Activated CD8-positive, alpha-beta memory T cell treated with anti-CD3 and anti-CD28 coated beads, Interleukin-2, amount 50 U/mL, for 24 hours (primary cell): ENCODE measurements at regions not wholly inside any gene's neighbourhood (a gene's known extent, or its start where the extent isn't known, plus 50 kb on each side); places are given as distances from the start of the nearest gene placed in this dataset.

ENCODE experiments used
- DNase-seq: peaks from one replicate; pipeline ENCODE4 v3.0.0-alpha.2; 2020; ENCODE audit errors: extremely low read depth

- DNase-seq, result no peak
Observed at GRCh38 chr20:50242548-50242862, 51.9 kb downstream of the CEBPB start.

- DNase-seq, result no peak
Observed at GRCh38 chr20:50242863-50243609, 52.4 kb downstream of the CEBPB start.

GRCh38 chr20:50243610-50244351, 53.2 kb downstream of the CEBPB start:
- no peak for DNase-seq

GRCh38 chr20:50244352-50245149, 53.9 kb downstream of the CEBPB start:
- no peak for DNase-seq

- no peak for DNase-seq
Observed at GRCh38 chr20:50245498-50246366, 55.1 kb downstream of the CEBPB start.

- no peak for DNase-seq
Observed at GRCh38 chr20:50246367-50247195, 56.0 kb downstream of the CEBPB start.

- DNase-seq, result no peak
Observed at GRCh38 chr20:50247196-50248094, 56.8 kb downstream of the CEBPB start.

GRCh38 chr20:50248104-50248641, 57.5 kb downstream of the CEBPB start:
- DNase-seq, result no peak

- no peak for DNase-seq
Observed at GRCh38 chr20:50249447-50250388, 59.1 kb downstream of the CEBPB start.

GRCh38 chr20:50250679-50251382, 60.2 kb downstream of the CEBPB start:
- DNase-seq, result no peak

GRCh38 chr20:50251383-50251748, 60.7 kb downstream of the CEBPB start:
- DNase-seq, result no peak

GRCh38 chr20:50251992-50252511, 61.4 kb downstream of the CEBPB start:
- no peak for DNase-seq

GRCh38 chr20:50252701-50253100, 62.1 kb downstream of the CEBPB start:
- no peak for DNase-seq

- no peak for DNase-seq
Observed at GRCh38 chr20:50253101-50253500, 62.5 kb downstream of the CEBPB start.

- DNase-seq, result no peak
Observed at GRCh38 chr20:50254466-50255079, 63.9 kb downstream of the CEBPB start.

GRCh38 chr20:50256577-50256976, 65.9 kb downstream of the CEBPB start:
- DNase-seq, result no peak

GRCh38 chr20:50257860-50258259, 67.2 kb downstream of the CEBPB start:
- no peak for DNase-seq
